ENCODE measurements at regions not wholly inside any gene's neighbourhood (a gene's known extent, or its start where the extent isn't known, plus 50 kb on each side); places are given as distances from the start of the nearest gene placed in this dataset.
"Not testable (repeated sequence)": the region's sequence is repeated elsewhere in the genome, so short reads cannot be mapped to it uniquely, and the experiment has no call there.

GRCh38 chr6:113375466-113375865, 481.7 kb upstream of the MARCKS start:
- not testable (repeated sequence) for TF ChIP-seq POLR2AphosphoS5 (IDR thresholded peaks at IDR 0.05; ENCODE audit: low read depth, low read length)
- TF ChIP-seq, protein P1, sequence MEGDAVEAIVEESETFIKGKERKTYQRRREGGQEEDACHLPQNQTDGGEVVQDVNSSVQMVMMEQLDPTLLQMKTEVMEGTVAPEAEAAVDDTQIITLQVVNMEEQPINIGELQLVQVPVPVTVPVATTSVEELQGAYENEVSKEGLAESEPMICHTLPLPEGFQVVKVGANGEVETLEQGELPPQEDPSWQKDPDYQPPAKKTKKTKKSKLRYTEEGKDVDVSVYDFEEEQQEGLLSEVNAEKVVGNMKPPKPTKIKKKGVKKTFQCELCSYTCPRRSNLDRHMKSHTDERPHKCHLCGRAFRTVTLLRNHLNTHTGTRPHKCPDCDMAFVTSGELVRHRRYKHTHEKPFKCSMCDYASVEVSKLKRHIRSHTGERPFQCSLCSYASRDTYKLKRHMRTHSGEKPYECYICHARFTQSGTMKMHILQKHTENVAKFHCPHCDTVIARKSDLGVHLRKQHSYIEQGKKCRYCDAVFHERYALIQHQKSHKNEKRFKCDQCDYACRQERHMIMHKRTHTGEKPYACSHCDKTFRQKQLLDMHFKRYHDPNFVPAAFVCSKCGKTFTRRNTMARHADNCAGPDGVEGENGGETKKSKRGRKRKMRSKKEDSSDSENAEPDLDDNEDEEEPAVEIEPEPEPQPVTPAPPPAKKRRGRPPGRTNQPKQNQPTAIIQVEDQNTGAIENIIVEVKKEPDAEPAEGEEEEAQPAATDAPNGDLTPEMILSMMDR (IDR thresholded peaks at IDR 0.05): not testable (repeated sequence)
